NCI-H1417 treated with DMSO at 0.1 percent for 48 hours (cell line): ENCODE measurements at regions not wholly inside any gene's neighbourhood (a gene's known extent, or its start where the extent isn't known, plus 50 kb on each side); places are given as distances from the start of the nearest gene placed in this dataset.

Experiments used
- DNase-seq: peaks from one replicate; lab custom pipeline; 2025; lab: John Stamatoyannopoulos, UW

DNA sequence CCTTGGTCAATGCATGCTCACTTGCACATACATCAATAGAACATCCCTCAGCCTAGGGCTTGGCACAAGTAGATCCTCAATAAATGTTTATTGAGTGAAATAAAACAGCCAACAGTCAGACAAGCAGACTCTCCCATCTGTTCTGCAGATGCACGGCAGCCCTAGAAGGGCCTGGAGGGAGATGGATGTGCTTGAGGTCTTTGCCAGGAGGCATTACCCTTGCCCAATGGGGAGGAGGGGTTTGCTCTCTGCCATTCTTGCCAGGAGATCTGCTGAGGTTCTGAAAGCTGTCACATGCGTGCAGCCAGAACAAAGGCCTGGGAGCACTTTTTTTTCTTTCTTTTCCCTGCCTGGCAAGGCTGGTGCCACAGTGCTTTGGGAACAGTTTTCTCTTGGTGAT is 349.3 kb upstream of the THRB start:
- no peak for DNase-seq

DNA sequence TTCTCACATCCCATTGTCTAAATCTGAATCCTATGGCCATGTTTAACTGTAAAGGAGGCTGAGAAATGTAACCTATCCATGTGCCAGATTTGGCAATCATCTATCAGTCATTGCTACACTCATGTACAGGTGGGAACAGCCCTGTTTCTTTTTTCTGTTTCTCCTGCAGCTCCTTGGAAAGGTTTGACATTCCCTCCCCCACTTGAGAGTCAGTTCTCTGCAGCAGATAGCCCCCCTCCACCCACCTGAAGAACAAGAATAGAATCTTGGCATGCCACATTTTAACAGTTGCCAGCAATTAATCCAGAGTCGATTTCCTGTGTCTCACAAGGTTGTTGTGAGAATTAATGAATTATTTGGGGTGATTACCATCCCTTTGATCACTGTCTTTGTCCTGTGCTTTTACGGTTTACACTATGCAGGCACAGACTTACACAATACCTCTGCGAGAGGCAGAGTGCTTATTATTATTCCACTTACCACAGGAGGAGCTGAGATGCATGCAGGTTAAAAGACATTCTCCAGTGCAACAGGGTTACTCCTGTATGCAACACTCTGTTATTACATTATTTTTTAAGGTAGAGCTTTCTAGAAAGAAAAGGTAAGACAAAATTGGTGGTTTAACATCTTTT is 351.0 kb upstream of the THRB start:
- no peak for DNase-seq

DNA sequence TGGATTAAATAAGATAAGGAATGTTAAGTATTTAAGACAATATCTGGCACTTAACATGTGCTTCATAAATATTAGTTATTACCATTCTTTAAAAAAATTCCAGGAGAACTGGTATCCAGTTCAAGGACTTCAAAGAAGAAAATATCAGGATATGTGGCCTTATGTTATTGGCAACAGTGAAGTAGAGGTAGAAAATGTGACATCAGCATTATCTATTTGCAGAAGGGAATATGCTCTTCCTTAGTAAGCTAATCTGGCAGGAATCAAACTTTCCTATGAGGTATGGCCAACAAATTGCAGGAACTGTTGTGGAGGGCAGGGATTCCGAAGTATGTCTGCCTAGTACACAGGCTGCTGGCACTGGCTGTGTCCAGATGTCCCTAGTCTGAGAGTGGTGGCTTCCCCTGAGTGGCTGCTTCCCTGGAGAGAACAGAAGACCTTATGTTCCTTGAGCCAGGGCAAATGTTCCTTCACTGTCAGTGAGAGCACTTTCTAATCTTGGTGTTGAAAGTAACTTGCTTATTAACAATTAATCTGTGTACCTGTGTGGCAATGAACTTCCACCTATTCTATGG is 351.7 kb upstream of the THRB start:
- no peak for DNase-seq

DNA sequence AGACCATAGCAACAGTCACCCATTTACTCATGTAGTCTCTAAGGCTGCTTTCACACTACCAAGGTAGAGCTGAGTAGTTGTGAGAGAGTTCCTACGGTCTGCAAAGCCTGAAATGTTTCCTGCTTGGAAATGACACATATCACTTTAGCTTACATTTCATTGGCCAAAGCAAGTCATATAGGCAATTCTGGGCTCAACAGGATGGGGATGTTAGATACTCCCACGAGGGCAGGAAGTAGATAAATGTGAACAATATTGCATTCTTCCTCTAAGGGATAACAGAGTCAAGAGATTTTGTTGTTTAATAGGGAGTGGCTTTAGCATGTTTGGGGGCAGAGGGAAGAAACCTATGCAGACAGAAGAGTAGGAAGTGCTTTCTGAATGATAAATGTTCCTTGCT is 355.6 kb upstream of the THRB start:
- DNase-seq, result no peak

DNA sequence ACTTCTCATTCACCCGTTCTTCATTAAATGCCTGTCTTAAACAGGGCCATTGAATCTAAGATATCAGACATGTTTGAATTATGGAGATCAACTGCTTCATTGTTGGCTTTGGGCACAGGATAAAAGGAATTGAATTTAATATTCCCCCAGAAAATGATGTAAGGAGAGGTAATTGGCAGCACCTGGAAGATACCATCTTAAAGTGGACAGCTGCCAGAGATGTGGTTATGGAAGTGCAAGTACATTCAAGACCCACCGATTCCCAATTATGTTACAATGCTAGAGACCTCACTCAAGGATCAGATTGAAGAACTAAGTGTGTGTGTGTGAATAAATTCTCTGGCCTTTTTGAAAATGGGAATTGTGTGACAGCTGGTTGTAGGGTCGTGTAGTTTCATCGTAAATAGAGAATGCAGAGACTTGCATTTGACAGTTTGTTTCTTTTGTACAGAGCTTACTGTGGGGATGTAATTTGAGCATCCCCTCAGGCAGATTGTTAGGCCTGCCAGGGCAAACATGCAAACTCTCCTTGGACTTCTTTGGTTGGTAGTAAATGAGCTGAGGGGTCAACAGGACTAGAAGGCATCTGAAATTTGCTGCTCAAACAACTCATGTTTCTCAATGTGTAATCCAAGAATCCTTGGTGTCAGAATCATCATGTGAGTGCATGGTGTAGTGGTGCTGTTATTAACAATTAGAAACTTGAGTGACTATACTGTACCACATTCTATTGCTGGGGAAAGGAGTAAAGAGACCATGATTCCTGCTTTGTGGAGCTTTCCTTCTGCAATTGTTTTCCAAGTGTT is 359.2 kb upstream of the THRB start:
- DNase-seq, result no peak

DNA sequence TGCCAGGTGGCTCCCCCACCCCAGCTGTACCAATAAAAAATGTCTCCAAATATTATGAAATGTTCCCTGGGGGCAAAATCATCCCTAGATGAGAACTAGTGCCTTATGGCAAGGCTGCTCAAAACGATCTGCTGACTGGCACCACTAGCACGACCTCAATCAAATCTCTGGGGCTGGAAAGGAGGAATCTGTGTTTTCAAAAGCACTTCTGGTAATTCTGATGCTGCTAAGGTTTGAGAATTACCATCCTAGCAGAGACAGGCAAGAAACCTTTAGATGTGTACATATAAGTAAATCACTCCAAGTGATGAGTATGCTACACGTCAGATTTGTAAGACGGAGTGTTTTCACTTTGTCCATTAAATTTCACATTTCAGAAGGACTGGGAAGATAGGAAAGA is 360.1 kb upstream of the THRB start:
- DNase-seq, result no peak

DNA sequence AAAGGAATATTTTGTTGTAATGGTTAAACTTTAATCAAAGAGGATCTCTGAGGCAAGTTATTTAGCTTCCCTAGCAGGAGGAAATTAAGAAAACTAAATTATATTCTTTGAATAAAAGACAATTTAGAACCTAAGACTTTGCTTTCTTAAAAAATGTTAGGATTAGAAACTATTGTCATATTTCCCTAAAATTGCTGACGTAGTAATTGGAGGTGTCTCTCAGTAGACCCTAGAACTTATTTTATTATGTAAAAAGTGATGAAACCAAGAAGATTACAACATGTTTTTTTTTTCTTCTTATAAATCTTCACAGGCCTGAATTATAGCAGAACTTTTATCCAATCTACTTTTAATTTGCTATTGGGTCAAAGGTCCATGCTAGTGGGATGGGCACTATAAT is 363.3 kb upstream of the THRB start:
- no peak for DNase-seq

DNA sequence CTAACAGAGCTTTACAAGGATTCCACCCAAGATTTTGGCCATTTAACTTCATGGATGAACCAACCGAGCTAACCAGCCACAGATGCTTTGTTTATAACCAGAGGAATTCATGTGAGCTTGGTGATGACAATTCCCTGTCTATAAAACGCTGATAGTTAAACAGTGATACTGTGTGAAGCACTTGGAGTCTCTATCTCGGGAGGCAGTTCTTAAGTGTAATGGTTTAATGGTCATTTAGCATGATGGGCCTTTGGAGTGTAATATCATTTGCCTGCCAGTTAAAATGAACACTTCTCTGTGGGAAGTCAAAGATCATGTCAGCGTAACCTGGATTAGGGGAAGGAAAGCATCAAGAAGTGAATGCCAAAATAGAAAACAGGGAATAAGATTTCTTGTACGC is 368.6 kb upstream of the THRB start:
- DNase-seq, result no peak

DNA sequence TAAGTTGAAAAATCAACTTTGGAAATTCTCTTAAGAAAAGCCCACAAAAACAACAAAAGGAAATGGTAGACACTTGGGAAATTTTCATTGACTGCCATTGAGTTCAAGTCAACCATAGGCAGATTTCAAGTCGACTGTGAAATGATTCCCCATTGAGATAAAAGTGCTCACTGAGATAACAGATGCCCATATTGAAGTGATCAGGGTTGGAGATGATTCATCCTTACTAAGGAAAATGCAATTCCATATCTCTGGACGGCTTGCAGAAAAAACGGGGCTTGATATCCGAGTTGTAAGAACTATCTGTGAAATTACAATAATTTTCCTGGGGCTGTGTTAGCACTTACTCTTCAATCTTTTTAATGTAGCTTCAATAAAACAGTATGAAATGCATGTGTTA is 373.1 kb upstream of the THRB start:
- no peak for DNase-seq

DNA sequence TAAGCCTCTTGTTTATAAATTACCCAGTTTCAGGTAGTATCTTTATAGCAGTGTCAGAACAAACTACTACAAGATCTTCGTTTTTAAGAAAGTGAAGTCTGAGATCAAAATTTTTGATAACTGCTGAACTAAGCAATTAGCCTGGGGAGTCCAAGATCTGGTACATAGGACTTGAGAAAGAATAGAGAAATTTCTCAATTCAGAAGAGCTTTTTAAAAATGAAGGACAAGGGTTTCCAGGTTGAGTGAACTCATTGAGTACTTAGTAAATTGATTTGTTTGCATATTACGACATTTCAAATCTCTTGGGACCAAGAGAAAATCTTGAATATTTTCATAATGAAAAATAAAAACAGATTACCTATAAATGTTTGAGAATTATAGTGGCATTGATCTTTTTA is 386.6 kb upstream of the THRB start:
- DNase-seq, result no peak

DNA sequence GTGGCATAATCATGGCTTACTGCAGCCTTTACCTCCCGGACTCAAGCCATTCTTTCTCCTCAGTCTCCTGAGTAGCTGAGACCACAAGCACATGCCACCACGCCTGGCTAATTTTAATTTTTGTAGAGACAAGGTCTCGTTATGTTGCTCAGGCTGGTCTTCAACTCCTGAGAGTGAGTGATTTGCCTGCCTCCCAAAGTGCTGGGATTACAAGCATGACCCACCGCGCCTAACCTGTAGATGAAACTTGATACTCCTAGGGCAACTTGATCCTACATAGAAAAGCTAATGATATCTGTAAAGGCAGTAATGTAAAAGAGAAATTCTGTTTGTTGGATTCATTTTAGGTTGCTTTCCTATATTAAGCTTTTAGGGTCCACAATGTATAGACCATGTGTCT is 391.9 kb upstream of the THRB start:
- no peak for DNase-seq

DNA sequence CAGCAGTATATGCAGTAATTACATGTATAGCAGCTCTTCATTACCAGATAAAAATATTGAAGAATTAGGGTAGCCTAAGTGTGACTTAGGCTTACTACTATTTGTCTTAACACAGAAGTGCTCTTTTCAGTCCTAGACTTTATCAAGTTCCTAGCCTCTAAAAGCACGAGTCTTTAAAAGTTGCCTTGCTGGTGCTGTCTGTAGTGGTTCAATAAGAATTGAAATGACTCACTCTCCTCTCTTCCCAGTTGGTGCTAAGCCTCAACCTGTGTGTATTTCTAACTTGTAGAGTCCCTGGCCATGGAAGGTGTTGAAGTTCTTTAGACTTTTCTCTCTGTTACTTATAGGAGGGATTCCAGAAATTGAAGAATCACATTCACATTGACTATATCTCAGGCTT is 395.4 kb upstream of the THRB start:
- no peak for DNase-seq

DNA sequence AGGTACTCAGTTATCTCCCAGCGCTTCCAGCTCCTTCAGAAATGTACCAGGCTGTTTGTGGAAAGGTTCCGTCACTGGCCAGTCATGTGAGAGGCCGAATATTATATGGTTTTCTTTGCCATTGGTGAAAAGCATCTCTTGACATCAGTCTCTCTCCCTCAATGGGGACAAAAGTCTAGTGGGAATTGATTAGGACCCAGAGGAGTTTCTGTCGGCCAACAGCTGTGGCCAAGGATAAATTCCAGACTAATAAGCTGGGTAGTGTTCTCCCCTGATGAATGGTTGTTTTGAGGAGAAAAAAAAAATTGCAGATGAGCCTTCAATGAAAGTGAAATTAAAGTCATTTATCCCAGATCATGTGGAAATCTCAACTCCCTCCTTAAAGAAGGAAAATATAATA is 404.7 kb upstream of the THRB start:
- DNase-seq, result no peak

DNA sequence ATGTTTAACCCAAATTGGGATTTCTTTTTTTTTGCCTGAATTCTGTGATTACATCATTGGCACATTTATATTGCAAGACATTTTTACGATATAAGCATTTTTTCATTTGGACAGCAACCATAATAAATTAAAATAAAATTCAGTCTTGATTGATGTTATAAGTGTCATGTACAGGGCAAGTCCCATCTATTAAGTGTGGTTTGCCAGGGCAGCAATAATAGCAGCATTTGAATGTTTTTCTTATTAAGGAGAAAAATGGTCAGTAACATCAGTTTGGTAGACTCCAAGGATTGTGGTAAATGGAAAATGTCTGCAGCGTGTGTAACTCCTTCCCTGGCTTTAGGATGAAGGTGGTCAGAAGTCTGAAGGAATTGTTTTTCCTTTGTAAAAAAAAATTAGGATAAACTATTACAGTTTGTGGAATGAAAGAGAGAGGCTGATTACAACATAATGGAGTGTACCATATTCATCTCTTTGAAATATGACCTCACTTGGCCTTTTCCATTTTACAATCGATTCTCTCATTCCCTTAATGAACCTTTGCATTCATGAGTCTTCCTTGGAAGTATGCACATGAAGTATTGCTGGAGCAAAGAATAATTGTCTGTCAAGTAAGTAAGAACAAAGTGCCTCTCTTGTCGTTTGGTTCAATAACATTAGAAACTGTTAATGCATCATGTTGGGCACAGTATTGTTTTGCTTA is 405.4 kb upstream of the THRB start:
- no peak for DNase-seq

DNA sequence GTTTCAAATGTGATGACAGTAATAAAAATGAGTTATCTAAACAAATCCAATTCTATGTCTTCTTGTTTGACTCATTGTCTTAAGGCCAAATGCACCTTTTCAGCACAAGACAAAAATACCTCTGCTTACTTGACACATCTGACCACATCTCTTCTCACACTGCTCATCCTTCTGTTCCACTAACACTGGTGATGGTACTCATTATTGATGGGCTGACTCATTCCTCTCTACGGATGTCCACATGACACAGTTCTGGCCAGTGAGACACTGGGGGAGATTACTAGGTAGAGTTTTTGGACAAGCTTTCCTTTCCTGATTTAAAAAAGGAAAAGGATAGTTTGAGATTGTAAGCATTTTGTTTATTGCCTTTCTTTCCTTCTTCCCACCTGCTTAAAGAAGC is 410.6 kb upstream of the THRB start:
- no peak for DNase-seq

DNA sequence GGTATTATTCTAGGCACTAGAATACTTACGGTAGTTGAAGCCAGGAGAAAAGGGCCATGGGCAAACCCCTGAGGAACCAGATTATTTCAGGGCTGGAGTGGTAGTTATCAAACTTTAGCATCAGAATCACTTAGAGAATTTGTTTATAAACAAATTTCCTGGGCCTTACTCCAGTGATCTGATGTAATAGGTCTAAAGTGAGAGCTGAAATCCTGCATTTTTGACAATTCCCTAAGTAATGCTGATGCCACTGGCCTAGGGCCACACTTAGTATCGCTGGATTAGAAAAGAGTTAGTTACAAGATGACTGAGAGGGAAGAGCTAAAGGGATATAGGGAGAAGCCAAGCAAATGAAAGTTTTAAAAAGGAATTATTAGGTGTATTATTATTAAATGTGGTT is 412.5 kb upstream of the THRB start:
- no peak for DNase-seq

DNA sequence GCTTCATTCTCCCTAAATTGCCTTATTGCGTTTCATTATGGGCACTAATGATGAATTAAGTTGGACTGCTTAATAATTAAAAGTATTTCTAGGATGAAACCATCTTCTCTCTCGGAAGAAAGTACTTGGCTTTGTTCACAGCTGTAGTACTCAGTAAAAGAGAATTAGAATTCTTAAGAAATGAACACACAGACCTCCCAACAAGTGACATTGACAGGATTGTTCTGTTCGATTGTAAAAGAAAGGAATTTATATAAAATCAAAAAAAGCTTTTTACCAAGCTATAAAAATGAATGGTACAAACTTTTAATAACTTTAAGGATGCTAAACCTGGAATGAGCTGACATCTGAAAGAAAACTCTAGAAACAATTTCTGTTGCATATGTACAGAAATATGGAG is 416.4 kb upstream of the THRB start:
- DNase-seq, result no peak

DNA sequence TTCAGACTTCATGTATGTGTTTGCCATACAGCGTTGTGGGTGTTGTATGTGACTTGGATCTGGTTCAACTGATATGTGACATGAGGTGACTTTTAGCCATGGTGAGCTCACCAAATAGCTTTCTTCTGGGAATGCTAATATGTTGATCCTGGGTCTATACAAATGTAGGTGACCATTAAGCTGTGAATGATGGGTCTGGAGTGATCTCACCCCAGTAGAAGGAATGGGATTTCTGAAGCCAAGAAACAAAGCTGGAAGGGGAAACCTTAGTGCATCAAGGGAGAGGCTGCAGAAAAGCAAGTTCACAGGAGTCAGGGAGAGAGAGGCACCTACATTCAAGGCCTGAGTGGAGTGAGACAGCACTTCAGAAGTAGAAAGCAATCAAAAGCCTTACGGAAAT is 421.0 kb upstream of the THRB start:
- no peak for DNase-seq

DNA sequence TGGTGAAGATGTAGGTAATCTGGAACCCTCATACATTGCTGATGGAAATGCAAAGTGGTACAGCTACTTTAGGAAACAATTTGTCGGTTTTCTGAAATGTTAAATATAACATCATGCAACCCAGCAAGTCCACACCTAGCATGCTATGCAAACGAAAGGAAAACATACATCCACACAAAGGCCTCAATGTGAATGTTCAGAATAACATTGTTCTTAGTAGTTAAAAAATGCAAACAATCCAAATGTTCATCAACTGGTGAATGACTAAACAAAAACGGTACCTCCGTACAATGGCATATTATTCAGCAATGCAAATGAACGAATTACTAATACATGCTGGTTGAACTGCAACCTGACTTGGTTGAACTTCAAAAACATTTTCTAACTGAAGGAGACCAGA is 423.3 kb upstream of the THRB start:
- no peak for DNase-seq

DNA sequence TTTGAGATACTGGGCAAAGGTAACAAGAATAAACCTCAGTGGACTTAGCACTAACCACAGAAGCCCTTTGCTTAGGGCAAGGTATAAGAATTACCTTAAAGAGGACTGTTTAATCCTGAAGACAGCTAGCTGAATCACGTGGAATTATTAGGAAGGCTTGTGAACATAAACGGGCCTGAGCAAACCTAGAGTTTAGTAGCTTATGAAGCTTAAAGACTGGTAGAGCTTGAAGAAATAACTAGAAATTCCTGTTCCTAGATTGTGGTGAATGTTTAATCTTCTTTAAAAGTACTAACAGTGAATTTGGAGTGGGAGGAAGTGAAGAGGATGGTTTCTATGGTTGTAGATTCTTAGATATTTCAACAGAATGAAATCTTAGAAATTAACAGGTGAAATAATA is 428.9 kb upstream of the THRB start:
- DNase-seq, result no peak

DNA sequence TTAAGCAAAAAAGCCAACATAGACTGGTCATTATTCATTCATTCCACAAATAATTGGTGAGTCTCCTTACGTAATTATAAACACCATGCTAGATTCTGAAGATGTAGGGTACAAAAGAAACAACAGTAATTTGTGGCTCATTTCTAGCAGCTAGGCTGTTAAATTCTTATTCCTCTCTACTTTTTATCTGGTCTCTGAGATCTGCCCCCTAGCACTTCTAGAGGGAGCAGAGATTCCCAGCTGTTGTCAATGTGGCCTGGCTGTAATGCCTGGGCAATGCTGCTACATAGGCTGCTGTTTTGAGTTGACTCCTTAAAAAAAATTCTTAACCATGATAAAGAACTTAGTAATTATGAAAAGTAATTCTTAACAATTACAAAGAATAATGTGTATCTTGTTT is 434.9 kb upstream of the THRB start:
- DNase-seq, result no peak

DNA sequence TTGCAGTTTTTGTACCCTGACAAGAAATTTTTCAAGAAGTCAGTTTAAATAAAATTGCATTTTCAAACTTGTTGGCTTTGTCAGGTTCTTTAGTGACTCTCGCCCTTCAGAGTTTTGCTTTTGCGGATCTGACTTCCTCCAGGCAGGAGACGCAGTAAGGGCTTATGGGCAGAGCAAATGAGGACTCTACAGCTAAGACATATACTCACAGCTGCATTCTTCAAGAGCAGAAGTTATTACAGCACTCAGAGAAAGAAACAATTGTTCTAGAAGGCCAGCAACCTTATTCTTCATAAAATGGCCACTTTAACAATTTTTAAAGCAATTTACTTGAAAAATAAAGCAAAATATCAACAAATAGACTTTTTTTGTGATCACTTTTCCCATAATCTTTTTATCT is 438.8 kb upstream of the THRB start:
- no peak for DNase-seq

DNA sequence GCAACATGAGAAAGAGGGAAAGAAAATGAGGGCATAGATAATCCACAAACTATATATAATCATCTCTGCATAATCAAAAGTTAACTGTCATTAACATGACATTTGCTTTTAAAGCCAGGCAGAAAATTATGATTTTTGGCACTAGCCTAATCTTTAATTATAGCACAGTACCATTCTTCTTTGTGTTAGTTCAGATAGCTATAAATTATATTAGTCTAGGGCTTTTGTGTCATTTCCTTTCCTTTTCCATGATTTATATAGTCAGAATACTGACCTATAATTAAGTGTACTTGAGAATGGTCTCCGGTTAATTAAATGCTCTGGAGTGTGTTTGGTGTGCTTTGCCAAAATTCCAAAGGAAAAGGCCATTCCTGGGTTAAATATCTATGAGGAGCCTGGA is 441.9 kb upstream of the THRB start:
- peak; percentile 43 for DNase-seq
